Keratinocyte (primary cell): ENCODE measurements at regions not wholly inside any gene's neighbourhood (a gene's known extent, or its start where the extent isn't known, plus 50 kb on each side); places are given as distances from the start of the nearest gene placed in this dataset.

Source experiments
- DNase-seq: peaks from one replicate; pipeline ENCODE4 v3.0.0-alpha.2; 2011; ENCODE audit warnings: low read depth, missing footprints, low spot score
- FAIRE-seq: peaks from 2 replicates; lab custom pipeline; 2011; peaks lifted over from hg19 to GRCh38; lab: Jason Lieb, UNC
- H2AFZ ChIP-seq: 2 replicates; pipeline ENCODE4 v1.6.0; 2012; ENCODE audit warnings: low read length, control low read depth, inconsistent platforms; ENCODE audit not compliant: control insufficient read depth
- H3K27ac ChIP-seq: 2 replicates; pipeline ENCODE4 v1.5.1; 2011; ENCODE audit warnings: low read length; ENCODE audit not compliant: control insufficient read depth, insufficient read depth
- H3K27me3 ChIP-seq: 3 replicates; pipeline ENCODE4 v1.6.0; 2011; ENCODE audit warnings: low read length; ENCODE audit not compliant: control insufficient read depth, insufficient read depth; ENCODE audit errors: extremely low read depth
- H3K36me3 ChIP-seq, 2 experiments: 2 replicates in 1 of 2; 3 replicates in 1 of 2; pipeline ENCODE4 v1.5.1; 2011; ENCODE audit warnings: low read length in 2 of 2, mild to moderate bottlenecking in 1 of 2; ENCODE audit not compliant: control insufficient read depth in 2 of 2, insufficient read depth in 2 of 2; ENCODE audit errors: extremely low read depth in 1 of 2
- H3K4me1 ChIP-seq: 3 replicates; pipeline ENCODE4 v1.5.1; 2011; ENCODE audit warnings: low read length; ENCODE audit not compliant: control insufficient read depth, insufficient read depth; ENCODE audit errors: extremely low read depth
- H3K4me2 ChIP-seq: 3 replicates; pipeline ENCODE4 v1.6.0; 2011; ENCODE audit warnings: low read depth, low read length; ENCODE audit not compliant: control insufficient read depth, insufficient read depth; ENCODE audit errors: extremely low read depth
- H3K4me3 ChIP-seq, 3 experiments: fragments of 200-600 bp in 1 of 3; sonication (generic) in 1 of 3; 2 replicates in 2 of 3; 3 replicates in 1 of 3; pipeline ENCODE4 v1.5.1; 2011 to 2016; ENCODE audit warnings: low read length in 3 of 3, mild to moderate bottlenecking in 3 of 3, control low read depth in 2 of 3, inconsistent platforms in 1 of 3, low read depth in 1 of 3, mixed read lengths in 1 of 3, mixed run types in 1 of 3, moderate library complexity in 1 of 3; ENCODE audit not compliant: control insufficient read depth in 2 of 3, insufficient read depth in 2 of 3; ENCODE audit errors: extremely low read depth in 1 of 3
- H3K79me2 ChIP-seq: 2 replicates; pipeline ENCODE4 v1.6.0; 2012; ENCODE audit warnings: low read length; ENCODE audit not compliant: control insufficient read depth, insufficient read depth
- H3K9ac ChIP-seq: 3 replicates; pipeline ENCODE4 v1.6.0; 2011; ENCODE audit warnings: low read length; ENCODE audit not compliant: control insufficient read depth, insufficient read depth; ENCODE audit errors: extremely low read depth
- H3K9me1 ChIP-seq: 3 replicates; pipeline ENCODE4 v1.6.0; 2011; ENCODE audit warnings: low read length; ENCODE audit not compliant: control insufficient read depth, insufficient read depth; ENCODE audit errors: extremely low read depth
- H3K9me3 ChIP-seq: 2 replicates; pipeline ENCODE4 v1.5.1; 2012; ENCODE audit warnings: low read depth, low read length; ENCODE audit not compliant: control insufficient read depth
- H4K20me1 ChIP-seq: 3 replicates; pipeline ENCODE4 v1.6.0; 2011; ENCODE audit warnings: low read length; ENCODE audit not compliant: control insufficient read depth, insufficient read depth; ENCODE audit errors: extremely low read depth
- CTCF ChIP-seq, 3 experiments: IDR thresholded peaks in 1 of 3; conservative IDR thresholded peaks in 1 of 3; optimal IDR thresholded peaks in 1 of 3; 2 replicates in 2 of 3; 3 replicates in 1 of 3; pipeline versions ENCODE3 to v1.5.1; 2011; ENCODE audit warnings: low read length in 3 of 3, mild to moderate bottlenecking in 3 of 3, moderate library complexity in 2 of 3, control low read depth in 1 of 3, inconsistent platforms in 1 of 3; ENCODE audit not compliant: insufficient read depth in 2 of 3; ENCODE audit errors: extremely low read depth in 1 of 3
- EZH2 ChIP-seq: IDR thresholded peaks from one replicate; pipeline ENCODE4 v1.6.1; 2012; ENCODE audit warnings: inconsistent platforms, mild to moderate bottlenecking, low read length, moderate library complexity
- dilution Hi-C: fragments of 300-500 bp; cut with MboI; formaldehyde crosslinking; loops from one replicate; pipeline ENCODE4 v1.7.0; 2020; ENCODE audit warnings: low sequenced_read_pairs; ENCODE audit not compliant: extremely low pct_ligation_motif_present

GRCh38 chr11:115585361-115586024, 81.3 kb upstream of the CADM1 start:
- Histone ChIP-seq H3K27me3 (no peaks in the 10 kb centered on the region), H3K4me2 (no peak overlapping the region), H3K4me1 (peaks cover 3% of the 10 kb centered on the region), H3K9ac (no peak overlapping the region), H3K9me3 (peaks cover 7% of the 10 kb centered on the region), H4K20me1 (no peaks in the 10 kb centered on the region), H3K4me3 (no peak overlapping the region), H3K36me3 (no peaks in the 10 kb centered on the region), H3K79me2 (no peaks in the 10 kb centered on the region), H3K27ac (no peak overlapping the region), H2AFZ (no peak overlapping the region), H3K9me1 (no peaks in the 10 kb centered on the region)
- DNase-seq (no peak), FAIRE-seq (no peak)
- no peak for TF ChIP-seq CTCF (optimal IDR thresholded peaks at IDR 0.05 in 1 of 3, IDR thresholded peaks at IDR 0.05 in 1 of 3, conservative IDR thresholded peaks at IDR 0.05 in 1 of 3; ENCODE audit: extremely low read depth in 1 of 3, insufficient read depth in 2 of 3, low read length in 3 of 3)
- TF ChIP-seq EZH2, result no peak
- dilution Hi-C loops, result no loop called here

GRCh38 chr11:115581871-115582639, 77.8 kb upstream of the CADM1 start:
- dilution Hi-C loops, result no loop called here
- peaks cover 3% of the 10 kb centered on the region for H3K4me1 ChIP-seq
- H3K9ac ChIP-seq, result no peak overlapping the region
- peak overlapping the region; percentile 66 for H2AFZ ChIP-seq
- no peaks in the 10 kb centered on the region for H3K9me3 ChIP-seq
- H3K4me2 ChIP-seq, result peak overlapping the region; percentile 42
- DNase-seq (no peak), FAIRE-seq (peak; percentile 53)
- TF ChIP-seq EZH2 (no peak), CTCF (optimal IDR thresholded peaks at IDR 0.05 in 1 of 3, IDR thresholded peaks at IDR 0.05 in 1 of 3, conservative IDR thresholded peaks at IDR 0.05 in 1 of 3; ENCODE audit: extremely low read depth in 1 of 3, insufficient read depth in 2 of 3, low read length in 3 of 3) (peak in 2 of 3 experiments; percentile 36 to 58)
- H3K4me3 ChIP-seq, result peak overlapping the region in 1 of 3 experiments; percentile 4
- no peak overlapping the region for H3K27ac ChIP-seq
- no peaks in the 10 kb centered on the region for H3K36me3 ChIP-seq
- no peaks in the 10 kb centered on the region for H3K9me1 ChIP-seq
- no peaks in the 10 kb centered on the region for H3K27me3 ChIP-seq
- no peaks in the 10 kb centered on the region for H3K79me2 ChIP-seq
- H4K20me1 ChIP-seq, result no peaks in the 10 kb centered on the region
